GM12878 (cell line): ENCODE measurements at regions not wholly inside any gene's neighbourhood (a gene's known extent, or its start where the extent isn't known, plus 50 kb on each side); places are given as distances from the start of the nearest gene placed in this dataset.

Experiments
- EZH2 ChIP-seq: IDR thresholded peaks from 2 replicates; pipeline ENCODE4 v1.6.1; 2012; ENCODE audit warnings: low read depth, mild to moderate bottlenecking, control low read depth, inconsistent platforms, low read length, borderline replicate concordance; ENCODE audit not compliant: control insufficient read depth
- ZNF274 ChIP-seq: IDR thresholded peaks from one replicate; pipeline ENCODE4 v1.8.0; 2011; ENCODE audit not compliant: insufficient read length, insufficient read depth
- TF ChIP-seq, protein P1 (sequence below), 3 experiments: IDR thresholded peaks in 2 of 3; conservative IDR thresholded peaks in 1 of 3; 2 replicates each; pipeline ENCODE4 v1.5.1; 2011; ENCODE audit warnings: low read depth in 3 of 3, low read length in 3 of 3, mild to moderate bottlenecking in 3 of 3, control low read depth in 2 of 3, moderate library complexity in 2 of 3, inconsistent platforms in 1 of 3, mixed read lengths in 1 of 3; ENCODE audit not compliant: control insufficient read depth in 2 of 3, insufficient read depth in 1 of 3; ENCODE audit errors: extremely low read depth in 1 of 3

DNA sequence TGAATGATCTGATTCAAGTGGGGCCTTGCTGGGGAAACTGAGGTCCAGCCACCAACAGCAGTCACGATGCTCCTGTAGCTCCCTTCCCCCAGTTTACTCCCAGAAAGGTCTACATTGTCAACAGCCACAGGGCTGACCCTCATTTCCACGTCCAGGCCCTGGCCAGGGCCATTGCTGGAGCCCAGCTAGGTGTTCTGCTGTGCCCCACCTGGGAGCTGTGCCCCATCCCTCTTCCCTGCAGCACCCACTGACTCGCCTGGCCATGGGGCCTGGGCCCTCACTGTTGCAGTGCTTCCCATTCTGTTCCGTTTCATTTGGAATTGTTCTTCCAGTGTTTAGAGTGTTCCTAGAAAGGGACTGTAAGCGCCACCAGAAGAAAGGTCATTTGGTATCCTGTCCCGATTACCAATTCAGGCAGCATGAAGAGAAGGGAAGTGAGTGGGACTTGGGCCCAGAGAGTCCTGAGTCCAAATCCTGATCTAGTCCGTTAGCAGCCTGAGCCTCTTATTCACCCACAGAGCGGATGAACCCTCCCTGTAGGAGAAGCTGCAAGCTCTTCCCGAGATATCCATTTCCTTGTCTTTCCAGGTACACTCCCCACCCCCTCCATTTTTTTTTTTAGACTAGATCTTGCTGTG, 73.1 kb upstream of the HPCAL1 start:
- no peak for TF ChIP-seq EZH2
- TF ChIP-seq ZNF274 = no peak
- TF ChIP-seq, protein P1, sequence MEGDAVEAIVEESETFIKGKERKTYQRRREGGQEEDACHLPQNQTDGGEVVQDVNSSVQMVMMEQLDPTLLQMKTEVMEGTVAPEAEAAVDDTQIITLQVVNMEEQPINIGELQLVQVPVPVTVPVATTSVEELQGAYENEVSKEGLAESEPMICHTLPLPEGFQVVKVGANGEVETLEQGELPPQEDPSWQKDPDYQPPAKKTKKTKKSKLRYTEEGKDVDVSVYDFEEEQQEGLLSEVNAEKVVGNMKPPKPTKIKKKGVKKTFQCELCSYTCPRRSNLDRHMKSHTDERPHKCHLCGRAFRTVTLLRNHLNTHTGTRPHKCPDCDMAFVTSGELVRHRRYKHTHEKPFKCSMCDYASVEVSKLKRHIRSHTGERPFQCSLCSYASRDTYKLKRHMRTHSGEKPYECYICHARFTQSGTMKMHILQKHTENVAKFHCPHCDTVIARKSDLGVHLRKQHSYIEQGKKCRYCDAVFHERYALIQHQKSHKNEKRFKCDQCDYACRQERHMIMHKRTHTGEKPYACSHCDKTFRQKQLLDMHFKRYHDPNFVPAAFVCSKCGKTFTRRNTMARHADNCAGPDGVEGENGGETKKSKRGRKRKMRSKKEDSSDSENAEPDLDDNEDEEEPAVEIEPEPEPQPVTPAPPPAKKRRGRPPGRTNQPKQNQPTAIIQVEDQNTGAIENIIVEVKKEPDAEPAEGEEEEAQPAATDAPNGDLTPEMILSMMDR (IDR thresholded peaks at IDR 0.05 in 2 of 3, conservative IDR thresholded peaks at IDR 0.05 in 1 of 3; ENCODE audit: control insufficient read depth in 2 of 3, extremely low read depth in 1 of 3, insufficient read depth in 1 of 3, low read depth in 3 of 3, low read length in 3 of 3) = no peak
